GM12872 (cell line): ENCODE measurements at regions not wholly inside any gene's neighbourhood (a gene's known extent, or its start where the extent isn't known, plus 50 kb on each side); places are given as distances from the start of the nearest gene placed in this dataset.

Experiments used
- TF ChIP-seq, protein P1 (sequence below): IDR thresholded peaks from 3 replicates; pipeline ENCODE4 v1.5.1; 2011; ENCODE audit warnings: low read depth, mild to moderate bottlenecking, low read length, moderate library complexity; ENCODE audit not compliant: insufficient read depth

DNA sequence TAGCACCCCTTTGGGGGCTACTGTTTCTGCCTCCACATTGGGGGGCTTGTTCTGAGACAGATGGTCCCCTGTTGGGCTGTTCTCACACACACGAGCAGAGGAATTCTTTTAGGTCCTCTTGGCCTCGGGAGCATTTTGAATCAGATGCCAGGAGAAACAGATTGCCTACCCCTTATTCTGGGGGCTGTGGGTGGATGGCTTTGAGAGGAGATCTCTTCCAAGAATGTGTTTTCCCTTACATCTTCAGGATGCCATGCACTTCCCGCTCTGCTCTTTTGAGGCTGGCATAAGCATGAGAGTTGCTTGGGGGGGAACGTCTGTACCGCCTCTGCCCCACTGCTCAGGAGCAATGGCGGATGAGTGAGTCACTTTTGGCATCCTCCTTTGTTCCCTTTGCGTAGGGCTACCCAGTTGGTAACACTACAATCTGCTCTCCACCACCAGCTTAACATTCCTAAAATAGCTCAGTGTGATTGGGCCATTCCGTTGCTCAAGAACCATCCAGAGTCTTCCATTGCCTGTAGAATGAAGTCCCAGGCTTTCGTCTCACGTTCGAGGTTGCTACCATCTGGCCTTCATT, 154.4 kb downstream of the RPLP1 start:
- TF ChIP-seq, protein P1, sequence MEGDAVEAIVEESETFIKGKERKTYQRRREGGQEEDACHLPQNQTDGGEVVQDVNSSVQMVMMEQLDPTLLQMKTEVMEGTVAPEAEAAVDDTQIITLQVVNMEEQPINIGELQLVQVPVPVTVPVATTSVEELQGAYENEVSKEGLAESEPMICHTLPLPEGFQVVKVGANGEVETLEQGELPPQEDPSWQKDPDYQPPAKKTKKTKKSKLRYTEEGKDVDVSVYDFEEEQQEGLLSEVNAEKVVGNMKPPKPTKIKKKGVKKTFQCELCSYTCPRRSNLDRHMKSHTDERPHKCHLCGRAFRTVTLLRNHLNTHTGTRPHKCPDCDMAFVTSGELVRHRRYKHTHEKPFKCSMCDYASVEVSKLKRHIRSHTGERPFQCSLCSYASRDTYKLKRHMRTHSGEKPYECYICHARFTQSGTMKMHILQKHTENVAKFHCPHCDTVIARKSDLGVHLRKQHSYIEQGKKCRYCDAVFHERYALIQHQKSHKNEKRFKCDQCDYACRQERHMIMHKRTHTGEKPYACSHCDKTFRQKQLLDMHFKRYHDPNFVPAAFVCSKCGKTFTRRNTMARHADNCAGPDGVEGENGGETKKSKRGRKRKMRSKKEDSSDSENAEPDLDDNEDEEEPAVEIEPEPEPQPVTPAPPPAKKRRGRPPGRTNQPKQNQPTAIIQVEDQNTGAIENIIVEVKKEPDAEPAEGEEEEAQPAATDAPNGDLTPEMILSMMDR = no peak

DNA sequence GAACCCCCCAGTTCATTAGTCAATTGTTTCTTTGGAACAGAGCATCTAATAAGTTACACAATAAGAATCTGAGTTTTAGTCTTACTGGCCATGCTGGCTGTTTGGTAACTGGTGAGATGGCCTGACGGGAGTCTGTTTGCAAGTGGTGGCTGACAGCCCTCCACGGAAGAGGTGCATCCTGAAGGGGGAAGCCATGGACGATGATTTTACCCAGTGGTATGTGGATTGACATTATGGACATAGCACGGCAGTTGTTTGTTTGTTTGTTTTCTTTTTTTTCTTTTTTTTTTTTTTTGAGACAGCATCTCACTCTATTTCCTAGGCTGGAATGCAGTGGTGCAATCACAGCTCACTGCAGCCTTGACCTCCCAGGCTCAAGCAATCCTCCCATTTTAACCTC, 156.0 kb downstream of the RPLP1 start:
- TF ChIP-seq, protein P1 = no peak

DNA sequence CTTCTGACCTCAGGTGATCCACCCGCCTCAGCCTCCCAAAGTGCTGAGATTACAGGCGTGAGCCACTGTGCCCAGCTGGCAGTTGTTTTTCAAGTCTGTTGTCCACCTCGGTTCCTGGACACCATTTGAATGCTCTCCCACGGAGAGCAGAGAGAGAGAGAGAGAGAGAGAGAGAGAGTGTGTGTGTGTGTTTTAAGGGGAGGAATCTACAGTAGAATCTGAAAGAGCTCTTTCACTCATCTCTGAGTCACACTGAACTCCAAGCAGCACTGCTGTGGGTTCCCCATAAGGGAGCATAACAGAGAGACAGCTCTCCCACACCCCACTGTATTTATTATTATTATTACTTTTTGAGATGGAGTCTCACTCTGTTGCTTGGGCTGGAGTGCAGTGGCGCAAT, 156.6 kb downstream of the RPLP1 start:
- TF ChIP-seq, protein P1 = no peak

- TF ChIP-seq, protein P1 = no peak
Observed at GRCh38 chr15:69609776-69610175, 157.2 kb downstream of the RPLP1 start.

GRCh38 chr15:69610277-69610676, 157.7 kb downstream of the RPLP1 start:
- TF ChIP-seq, protein P1 = no peak

DNA sequence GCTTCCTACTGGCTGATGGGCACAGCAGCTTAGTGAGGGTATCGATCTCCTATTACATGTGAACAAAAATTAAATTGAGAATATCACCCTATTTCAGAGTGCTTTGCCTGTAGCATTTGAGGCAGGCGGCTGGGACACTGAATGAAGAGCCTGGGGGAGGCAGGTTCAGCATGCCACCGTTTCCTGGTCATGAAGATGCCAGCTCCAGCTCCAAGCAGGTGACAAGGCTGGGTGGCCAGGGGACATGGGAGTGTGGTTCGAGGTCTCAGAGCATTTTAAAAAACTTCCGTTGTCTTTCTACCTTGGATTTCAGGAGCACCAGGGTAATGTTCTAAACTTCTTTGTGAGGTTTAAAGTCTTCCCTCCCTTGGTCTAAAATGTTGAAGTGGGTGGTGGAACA, 158.2 kb downstream of the RPLP1 start:
- TF ChIP-seq, protein P1 = no peak

DNA sequence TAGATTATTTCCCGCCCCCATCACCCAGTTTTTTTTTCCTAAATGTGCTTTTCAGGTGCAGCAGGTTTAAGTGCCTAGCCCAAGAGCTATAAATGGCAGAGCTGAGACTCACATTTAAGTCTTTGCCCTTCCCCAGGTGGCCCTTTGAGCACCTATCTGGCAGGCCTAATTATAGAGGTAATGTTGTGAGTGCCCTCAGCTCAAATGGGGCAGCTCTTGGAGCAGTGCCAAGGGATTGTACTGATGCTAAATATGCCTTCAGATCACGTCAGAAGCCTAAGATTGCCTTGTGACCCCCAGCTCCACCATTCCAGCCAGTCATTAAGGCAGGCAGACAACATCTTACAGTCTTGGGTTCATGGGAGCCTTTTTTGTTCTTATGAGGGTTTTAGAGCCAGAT, 159.5 kb downstream of the RPLP1 start:
- TF ChIP-seq, protein P1 = no peak
